Endothelial cell of umbilical vein (primary cell): ENCODE measurements at regions not wholly inside any gene's neighbourhood (a gene's known extent, or its start where the extent isn't known, plus 50 kb on each side); places are given as distances from the start of the nearest gene placed in this dataset.

Experiments
- BruUV-seq: library from RNA; stranded (reverse); fragments of 400-500 nt; replicated peaks from 2 replicates; lab custom pipeline; 2021; lab: Mats Ljungman, UMichigan
- CTCF ChIA-PET: fragments of 300-600, 350-600 bp; sonication (Branson Sonifier 250); formaldehyde crosslinking; loops from one replicate; lab custom pipeline; 2021; ENCODE audit warnings: antibody characterized with exemption, inconsistent platforms; lab: Charles Lee
- POLR2A ChIA-PET: fragments of 300-600, 350-600 bp; sonication (Branson Sonifier 250); formaldehyde crosslinking; loops from one replicate; lab custom pipeline; 2021; ENCODE audit warnings: antibody characterized with exemption, inconsistent platforms; lab: Charles Lee
- DNase-seq: peaks from one replicate; pipeline ENCODE4 v3.0.0-alpha.2; 2011; ENCODE audit warnings: low read depth, low spot score
- FAIRE-seq: peaks from 2 replicates; lab custom pipeline; 2011; peaks lifted over from hg19 to GRCh38; lab: Jason Lieb, UNC
- H2AFZ ChIP-seq: 2 replicates; pipeline ENCODE4 v1.6.0; 2012; ENCODE audit warnings: low read depth, low read length, control low read depth, inconsistent platforms
- H3K27ac ChIP-seq: 2 replicates; pipeline ENCODE4 v1.5.1; 2011; ENCODE audit warnings: low read depth, mild to moderate bottlenecking, control low read depth, low read length, moderate library complexity; ENCODE audit not compliant: insufficient read depth
- H3K27me3 ChIP-seq, 2 experiments: 2 replicates each; pipeline versions ENCODE4 v1.6.0 to v1.6.1; 2011; ENCODE audit warnings: low read length in 2 of 2, mixed read lengths in 1 of 2; ENCODE audit not compliant: control insufficient read depth in 2 of 2, insufficient read depth in 2 of 2
- H3K36me3 ChIP-seq, 2 experiments: 2 replicates in 1 of 2; 3 replicates in 1 of 2; pipeline ENCODE4 v1.5.1; 2011; ENCODE audit warnings: low read length in 2 of 2, mild to moderate bottlenecking in 1 of 2, moderate library complexity in 1 of 2; ENCODE audit not compliant: control insufficient read depth in 2 of 2, insufficient read depth in 2 of 2; ENCODE audit errors: extremely low read depth in 1 of 2
- H3K4me1 ChIP-seq: 3 replicates; pipeline ENCODE4 v1.5.1; 2011; ENCODE audit warnings: mild to moderate bottlenecking, low read length; ENCODE audit not compliant: control insufficient read depth, insufficient read depth; ENCODE audit errors: extremely low read depth
- H3K4me2 ChIP-seq: 2 replicates; pipeline ENCODE4 v1.6.1; 2011; ENCODE audit warnings: low read length, control low read depth, mixed read lengths; ENCODE audit not compliant: insufficient read depth
- H3K4me3 ChIP-seq, 3 experiments: fragments of 200-600 bp in 1 of 3; sonication (generic), shearing (Covaris generic) in 1 of 3; replicated peaks in 1 of 3; 2 replicates each; pipeline ENCODE4 v1.5.1; 2011 to 2016; ENCODE audit warnings: control low read depth in 3 of 3, low read length in 3 of 3, mild to moderate bottlenecking in 2 of 3, inconsistent platforms in 1 of 3, low read depth in 1 of 3, moderate library complexity in 1 of 3; ENCODE audit not compliant: insufficient read depth in 1 of 3
- H3K79me2 ChIP-seq: 2 replicates; pipeline ENCODE4 v1.6.0; 2012; ENCODE audit warnings: low read length, inconsistent platforms; ENCODE audit not compliant: control insufficient read depth, insufficient read depth
- H3K9ac ChIP-seq: replicated peaks from 2 replicates; pipeline ENCODE3; 2011; ENCODE audit warnings: low read length, control low read depth; ENCODE audit not compliant: insufficient read depth; ENCODE audit errors: extremely low read depth
- H3K9me1 ChIP-seq: replicated peaks from 3 replicates; pipeline ENCODE4 v1.6.0; 2011; ENCODE audit warnings: mild to moderate bottlenecking, low read length; ENCODE audit not compliant: control insufficient read depth, insufficient read depth; ENCODE audit errors: extremely low read depth
- H3K9me3 ChIP-seq: replicated peaks from 2 replicates; pipeline ENCODE4 v1.5.1; 2012; ENCODE audit warnings: low read length, inconsistent platforms; ENCODE audit not compliant: control insufficient read depth, insufficient read depth
- H4K20me1 ChIP-seq: replicated peaks from 2 replicates; pipeline ENCODE3; 2011; ENCODE audit warnings: mild to moderate bottlenecking, low read length; ENCODE audit not compliant: control insufficient read depth, insufficient read depth; ENCODE audit errors: extremely low read depth
- CTCF ChIP-seq, 2 donors: IDR thresholded peaks; 1 replicate in 1 of 2; 2 replicates in 1 of 2; pipeline ENCODE4 v1.5.1; 2011; ENCODE audit warnings: low read length in 2 of 2, mild to moderate bottlenecking in 2 of 2, moderate library complexity in 2 of 2, control low read depth in 1 of 2, inconsistent platforms in 1 of 2, low read depth in 1 of 2; ENCODE audit not compliant: insufficient read depth in 1 of 2; ENCODE audit errors: extremely low read depth in 1 of 2
- FOS ChIP-seq: IDR thresholded peaks from 2 replicates; pipeline ENCODE4 v1.6.1; 2011; ENCODE audit warnings: mild to moderate bottlenecking, low read length, moderate library complexity, borderline replicate concordance; ENCODE audit not compliant: insufficient read depth
- GATA2 ChIP-seq: IDR thresholded peaks from 2 replicates; pipeline ENCODE4 v1.7.0; 2011; ENCODE audit warnings: low read depth, mild to moderate bottlenecking, moderate library complexity, mixed read lengths, low read length; ENCODE audit not compliant: insufficient read length, insufficient read depth
- JUN ChIP-seq: IDR thresholded peaks from 2 replicates; pipeline ENCODE4 v1.6.1; 2011; ENCODE audit warnings: borderline replicate concordance, low read depth; ENCODE audit not compliant: insufficient read length, insufficient read depth
- MAX ChIP-seq: IDR thresholded peaks from 2 replicates; pipeline ENCODE4 v1.6.1; 2011; ENCODE audit not compliant: insufficient read depth, insufficient read length
- MYC ChIP-seq: IDR thresholded peaks from one replicate; pipeline ENCODE4 v1.6.1; 2011; ENCODE audit warnings: mild to moderate bottlenecking, low read depth, low read length
- POLR2A ChIP-seq: IDR thresholded peaks from 2 replicates; pipeline ENCODE4 v1.6.1; 2012; ENCODE audit warnings: low read depth, mild to moderate bottlenecking, control low read depth, low read length
- POLR2AphosphoS5 ChIP-seq: IDR thresholded peaks from 2 replicates; pipeline ENCODE4 v1.6.1; 2012; ENCODE audit warnings: low read depth, mild to moderate bottlenecking, control low read depth, low read length, moderate library complexity; ENCODE audit not compliant: insufficient read depth
- dilution Hi-C: fragments of 300-500 bp; cut with MboI; formaldehyde crosslinking; loops from one replicate; pipeline ENCODE4 v1.15.0; 2019; ENCODE audit warnings: low sequenced_read_pairs; ENCODE audit not compliant: extremely low pct_ligation_motif_present
- intact Hi-C: fragments of 100-400 bp; cut with micrococcal nuclease; formaldehyde crosslinking; loops from one replicate; pipeline ENCODE4 v1.10.0; 2022

- dilution Hi-C loops: no loop called here
- intact Hi-C loops: no loop called here
- H3K36me3 ChIP-seq: no peaks in the 10 kb centered on the region
- FAIRE-seq: no peak
- H3K27me3 ChIP-seq: no peaks in the 10 kb centered on the region
- peaks cover 3% of the 10 kb centered on the region for H3K4me1 ChIP-seq
- no peaks in the 10 kb centered on the region for H3K9me3 ChIP-seq
- ChIA-PET POLR2A (no interaction called here), CTCF (no interaction called here)
- no peaks in the 10 kb centered on the region for H4K20me1 ChIP-seq
- H3K4me2 ChIP-seq: no peak overlapping the region
- H2AFZ ChIP-seq: no peak overlapping the region
- TF ChIP-seq MAX: no peak
- TF ChIP-seq MYC: no peak
- no peak for TF ChIP-seq CTCF (IDR thresholded peaks at IDR 0.05; ENCODE audit: extremely low read depth in 1 of 2, insufficient read depth in 1 of 2, low read depth in 1 of 2, low read length in 2 of 2)
- no peak for TF ChIP-seq POLR2A
- TF ChIP-seq GATA2: no peak
- no peak for TF ChIP-seq POLR2AphosphoS5
- no peak for TF ChIP-seq FOS
- no peak overlapping the region for H3K9ac ChIP-seq
- H3K27ac ChIP-seq: no peak overlapping the region
- DNase-seq: no peak
- no peaks in the 10 kb centered on the region for H3K9me1 ChIP-seq
- H3K4me3 ChIP-seq: no peak overlapping the region
- no peaks in the 10 kb centered on the region for H3K79me2 ChIP-seq
- BruUV-seq: no TSS peak
Observed at GRCh38 chr7:41030673-41031072, 672.2 kb downstream of the INHBA start.

- Histone ChIP-seq H3K36me3 (no peaks in the 10 kb centered on the region), H3K27ac (no peak overlapping the region), H3K27me3 (no peaks in the 10 kb centered on the region), H3K4me2 (no peak overlapping the region), H3K4me3 (no peak overlapping the region), H3K9ac (no peak overlapping the region), H2AFZ (no peak overlapping the region), H3K79me2 (no peaks in the 10 kb centered on the region), H3K4me1 (peaks cover 3% of the 10 kb centered on the region), H4K20me1 (no peaks in the 10 kb centered on the region), H3K9me1 (no peaks in the 10 kb centered on the region), H3K9me3 (no peaks in the 10 kb centered on the region)
- no TSS peak for BruUV-seq
- DNase-seq (no peak), FAIRE-seq (no peak)
- no peak for TF ChIP-seq FOS
- TF ChIP-seq JUN: peak; percentile 19
- no peak for TF ChIP-seq CTCF (IDR thresholded peaks at IDR 0.05; ENCODE audit: extremely low read depth in 1 of 2, insufficient read depth in 1 of 2, low read depth in 1 of 2, low read length in 2 of 2)
- TF ChIP-seq MAX: no peak
- dilution Hi-C loops: no loop called here
- CTCF ChIA-PET: no interaction called here
- intact Hi-C loops: no loop called here
- POLR2A ChIA-PET: no interaction called here
Observed at GRCh38 chr7:41029072-41029499, 673.8 kb downstream of the INHBA start.
